ENCODE measurements at regions not wholly inside any gene's neighbourhood (a gene's known extent, or its start where the extent isn't known, plus 50 kb on each side); places are given as distances from the start of the nearest gene placed in this dataset.

- no peak overlapping the region for H3K4me2 ChIP-seq
- H3K4me1 ChIP-seq = no peaks in the 10 kb centered on the region
- TF ChIP-seq Cebpa-rat (IDR thresholded peaks at IDR 0.05) = no peak
- no peaks in the 10 kb centered on the region for H3K27me3 ChIP-seq
- no peaks in the 10 kb centered on the region for H3K36me3 ChIP-seq
- no peak overlapping the region for H3K9ac ChIP-seq
- H4K20me1 ChIP-seq = no peaks in the 10 kb centered on the region
- H3K4me3 ChIP-seq = no peak overlapping the region
- H3K27ac ChIP-seq = no peak overlapping the region
- H3K9me3 ChIP-seq = no peaks in the 10 kb centered on the region
These were observed 176.6 kb upstream of the SKOR2 start for GRCh38 chr18:47427923-47428637.

DNA sequence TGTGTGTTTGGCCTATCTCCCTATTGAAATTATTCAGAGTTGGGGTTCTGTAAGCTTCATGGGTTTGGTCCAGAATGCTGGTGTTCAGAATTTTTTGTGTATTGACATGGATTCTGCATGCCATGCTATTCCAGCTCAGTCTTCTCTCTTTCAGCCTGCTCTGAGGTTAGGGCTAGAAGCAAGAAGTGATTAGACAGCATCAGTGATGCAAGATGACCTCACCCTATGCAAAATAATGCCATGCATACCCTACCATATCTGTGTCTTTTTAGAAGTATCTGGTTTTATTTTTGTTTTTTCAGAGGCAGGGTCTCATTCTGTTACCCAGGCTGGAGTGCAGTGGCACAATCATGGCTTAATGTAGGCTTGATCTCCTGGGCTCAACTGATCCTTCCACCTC, 175.6 kb upstream of the SKOR2 start:
- H3K9me3 ChIP-seq = no peaks in the 10 kb centered on the region
- no peak overlapping the region for H3K4me3 ChIP-seq
- no peak for TF ChIP-seq Cebpa-rat (IDR thresholded peaks at IDR 0.05)
- no peaks in the 10 kb centered on the region for H4K20me1 ChIP-seq
- no peak overlapping the region for H3K27ac ChIP-seq
- no peaks in the 10 kb centered on the region for H3K27me3 ChIP-seq
- no peak overlapping the region for H3K9ac ChIP-seq
- H3K36me3 ChIP-seq = no peaks in the 10 kb centered on the region
- no peaks in the 10 kb centered on the region for H3K4me1 ChIP-seq
- H3K4me2 ChIP-seq = no peak overlapping the region

DNA sequence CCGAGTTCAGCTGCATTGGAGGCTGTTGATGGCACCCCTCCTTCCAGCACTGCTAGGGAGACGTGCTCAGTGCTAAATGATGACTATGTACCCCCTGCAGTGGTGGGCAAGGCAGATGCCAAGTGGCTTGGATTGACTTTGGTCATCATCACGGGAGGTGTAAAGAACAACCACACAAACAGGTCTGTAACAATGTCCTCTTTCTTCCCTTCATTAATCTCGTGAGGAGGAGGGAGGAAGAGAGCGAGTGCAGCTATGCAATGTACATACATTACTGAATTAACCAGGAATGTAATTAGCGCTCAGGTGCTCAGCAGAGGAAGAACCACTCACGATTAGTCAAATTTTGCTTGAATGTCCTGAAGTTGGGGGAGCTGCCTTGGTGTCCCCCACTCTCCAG, 173.9 kb upstream of the SKOR2 start:
- Histone ChIP-seq H4K20me1 (no peaks in the 10 kb centered on the region), H3K4me2 (no peak overlapping the region), H3K36me3 (no peaks in the 10 kb centered on the region), H3K27me3 (no peaks in the 10 kb centered on the region), H3K27ac (no peak overlapping the region), H3K9me3 (no peaks in the 10 kb centered on the region), H3K4me3 (no peak overlapping the region), H3K4me1 (no peaks in the 10 kb centered on the region), H3K9ac (no peak overlapping the region)
- TF ChIP-seq Cebpa-rat (IDR thresholded peaks at IDR 0.05) = no peak

DNA sequence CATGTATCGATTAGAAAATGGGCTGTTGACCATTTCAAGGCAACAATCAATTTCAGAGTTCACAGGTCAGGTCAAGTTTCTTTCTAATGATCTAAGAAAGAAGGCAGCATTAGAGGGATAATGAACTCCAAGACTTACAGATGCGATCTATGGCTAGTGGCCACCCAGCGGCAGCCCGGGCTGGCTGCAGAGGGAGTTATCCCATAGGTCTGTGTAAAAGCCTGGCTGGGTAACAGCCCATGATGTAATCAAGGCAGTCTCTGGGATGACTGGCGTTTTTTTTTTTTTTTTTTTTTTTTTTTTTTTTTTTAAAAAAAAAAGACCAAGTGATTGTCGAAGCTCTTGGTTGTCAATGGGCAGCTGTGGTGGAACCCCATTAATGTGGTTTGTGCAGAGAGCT, 171.1 kb upstream of the SKOR2 start:
- peaks cover 9% of the 10 kb centered on the region for H3K4me1 ChIP-seq
- no peak overlapping the region for H3K4me2 ChIP-seq
- no peak overlapping the region for H3K27ac ChIP-seq
- H3K4me3 ChIP-seq = no peak overlapping the region
- TF ChIP-seq Cebpa-rat (IDR thresholded peaks at IDR 0.05) = no peak
- H3K27me3 ChIP-seq = no peaks in the 10 kb centered on the region
- no peaks in the 10 kb centered on the region for H3K9me3 ChIP-seq
- H3K9ac ChIP-seq = no peak overlapping the region
- H4K20me1 ChIP-seq = no peaks in the 10 kb centered on the region
- no peaks in the 10 kb centered on the region for H3K36me3 ChIP-seq

- H3K9me3 ChIP-seq = no peaks in the 10 kb centered on the region
- no peak for TF ChIP-seq Cebpa-rat (IDR thresholded peaks at IDR 0.05)
- H3K4me3 ChIP-seq = no peak overlapping the region
- peaks cover 9% of the 10 kb centered on the region for H3K4me1 ChIP-seq
- H3K36me3 ChIP-seq = no peaks in the 10 kb centered on the region
- peak overlapping the region; percentile 21; the same call in 1 of the 2 replicates for H3K4me2 ChIP-seq
- no peaks in the 10 kb centered on the region for H3K27me3 ChIP-seq
- H3K27ac ChIP-seq = no peak overlapping the region
- no peak overlapping the region for H3K9ac ChIP-seq
- no peaks in the 10 kb centered on the region for H4K20me1 ChIP-seq
These were observed 168.7 kb upstream of the SKOR2 start for GRCh38 chr18:47420130-47420529.

GRCh38 chr18:47418746-47419145, 167.3 kb upstream of the SKOR2 start:
- H3K4me1 ChIP-seq = peaks cover 9% of the 10 kb centered on the region
- no peak overlapping the region for H3K27ac ChIP-seq
- no peak for TF ChIP-seq Cebpa-rat (IDR thresholded peaks at IDR 0.05)
- no peak overlapping the region for H3K4me2 ChIP-seq
- no peak overlapping the region for H3K4me3 ChIP-seq
- H3K27me3 ChIP-seq = no peaks in the 10 kb centered on the region
- H3K36me3 ChIP-seq = no peaks in the 10 kb centered on the region
- no peaks in the 10 kb centered on the region for H4K20me1 ChIP-seq
- H3K9ac ChIP-seq = no peak overlapping the region
- H3K9me3 ChIP-seq = no peaks in the 10 kb centered on the region

- Histone ChIP-seq H3K9ac (no peak overlapping the region), H4K20me1 (no peaks in the 10 kb centered on the region), H3K4me2 (no peak overlapping the region), H3K4me1 (peaks cover 9% of the 10 kb centered on the region), H3K36me3 (no peaks in the 10 kb centered on the region), H3K27ac (no peak overlapping the region), H3K27me3 (no peaks in the 10 kb centered on the region), H3K4me3 (no peak overlapping the region), H3K9me3 (no peaks in the 10 kb centered on the region)
- no peak for TF ChIP-seq Cebpa-rat (IDR thresholded peaks at IDR 0.05)
These were observed 166.3 kb upstream of the SKOR2 start for GRCh38 chr18:47417807-47418206.

DNA sequence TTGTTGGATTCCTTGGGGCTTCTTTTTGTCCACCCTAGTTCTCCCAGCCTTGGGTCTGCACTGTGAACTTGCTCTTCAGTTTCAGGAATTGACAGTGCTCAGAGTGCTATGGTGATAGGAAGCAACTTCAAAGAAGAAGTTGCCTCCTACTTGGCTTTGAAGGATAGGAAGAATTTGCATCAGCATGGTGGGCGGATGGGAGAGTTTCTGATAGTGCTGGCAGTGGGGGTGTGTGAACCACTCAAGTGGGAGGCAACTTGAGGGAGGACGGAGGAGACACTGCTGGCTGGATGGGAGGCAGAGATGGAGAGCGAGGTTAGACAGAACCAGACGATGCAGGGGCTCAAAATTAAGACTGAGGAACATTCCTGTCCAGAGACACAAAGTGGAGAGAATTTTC, 164.4 kb upstream of the SKOR2 start:
- Histone ChIP-seq H3K4me1 (peaks cover 9% of the 10 kb centered on the region), H3K4me2 (no peak overlapping the region), H3K27me3 (no peaks in the 10 kb centered on the region), H3K27ac (no peak overlapping the region), H3K4me3 (no peak overlapping the region), H3K9ac (no peak overlapping the region), H3K36me3 (no peaks in the 10 kb centered on the region), H4K20me1 (no peaks in the 10 kb centered on the region), H3K9me3 (no peaks in the 10 kb centered on the region)
- TF ChIP-seq Cebpa-rat (IDR thresholded peaks at IDR 0.05) = no peak

DNA sequence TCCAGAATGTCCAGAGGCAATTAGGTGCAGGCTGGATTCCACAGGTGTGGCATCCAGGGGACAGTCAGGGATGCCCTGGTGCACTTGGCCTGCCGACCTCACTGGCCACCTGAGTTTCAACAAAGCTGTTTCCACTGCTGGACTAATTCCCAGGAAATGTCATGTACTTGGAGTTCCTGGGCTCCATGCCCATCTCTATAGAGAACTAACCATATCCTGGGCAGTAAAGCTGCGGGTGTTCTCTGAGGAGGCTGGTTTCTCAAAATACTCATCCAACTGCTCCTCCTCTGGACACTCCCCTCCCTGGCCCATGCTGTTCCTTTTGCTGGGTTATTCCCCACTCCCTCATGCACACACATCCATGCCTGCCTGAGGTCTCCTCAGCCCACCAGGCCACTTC, 161.9 kb upstream of the SKOR2 start:
- Histone ChIP-seq H3K36me3 (no peaks in the 10 kb centered on the region), H3K4me3 (no peak overlapping the region), H3K4me1 (no peaks in the 10 kb centered on the region), H3K9me3 (no peaks in the 10 kb centered on the region), H3K27me3 (no peaks in the 10 kb centered on the region), H3K9ac (no peak overlapping the region), H3K27ac (no peak overlapping the region), H4K20me1 (no peaks in the 10 kb centered on the region), H3K4me2 (no peak overlapping the region)
- TF ChIP-seq Cebpa-rat (IDR thresholded peaks at IDR 0.05) = no peak

DNA sequence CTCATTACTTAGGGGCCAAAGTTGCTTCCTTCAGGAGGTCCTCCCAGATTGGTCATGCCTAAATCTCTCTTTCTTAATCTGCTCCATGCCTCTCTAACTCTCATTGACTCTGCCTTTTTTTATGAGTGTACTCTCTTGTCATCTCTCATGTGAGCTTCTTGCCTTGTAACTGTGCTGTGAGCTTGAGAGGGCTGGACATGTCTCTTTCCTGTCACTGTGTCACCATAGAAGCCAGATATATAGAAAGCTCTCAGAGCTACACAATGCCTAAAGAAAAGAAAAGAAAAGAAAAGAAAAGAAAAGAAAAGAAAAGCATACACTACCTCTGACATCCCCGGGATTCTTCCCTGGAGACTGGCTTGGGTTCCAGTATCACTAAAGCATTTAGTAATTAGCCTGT, 161.5 kb upstream of the SKOR2 start:
- no peak for TF ChIP-seq Cebpa-rat (IDR thresholded peaks at IDR 0.05)
- H3K9me3 ChIP-seq = no peaks in the 10 kb centered on the region
- H3K4me3 ChIP-seq = no peak overlapping the region
- no peak overlapping the region for H3K4me2 ChIP-seq
- no peaks in the 10 kb centered on the region for H3K27me3 ChIP-seq
- H3K36me3 ChIP-seq = no peaks in the 10 kb centered on the region
- no peak overlapping the region for H3K27ac ChIP-seq
- H3K9ac ChIP-seq = no peak overlapping the region
- no peaks in the 10 kb centered on the region for H4K20me1 ChIP-seq
- H3K4me1 ChIP-seq = no peaks in the 10 kb centered on the region

DNA sequence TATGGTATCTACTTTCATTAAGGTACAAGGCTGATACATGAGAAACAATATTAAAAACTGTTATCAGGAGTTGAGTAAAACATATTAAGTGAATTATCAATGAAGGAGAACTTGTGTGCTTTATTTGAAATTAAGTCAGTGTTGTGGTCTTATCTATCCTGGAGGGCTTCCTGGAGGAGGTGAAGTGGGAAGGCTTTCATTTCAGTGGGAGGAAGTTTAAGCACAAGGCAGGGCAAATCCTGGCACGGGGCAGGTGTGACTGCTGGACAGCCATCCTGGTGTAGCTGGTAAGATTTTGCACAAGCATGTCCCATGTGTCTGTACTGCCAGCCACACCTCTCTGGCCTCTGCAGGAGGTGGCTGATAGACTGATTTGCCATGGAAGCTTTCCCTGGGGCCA, 159.7 kb upstream of the SKOR2 start:
- Histone ChIP-seq H3K9ac (no peak overlapping the region), H3K9me3 (no peaks in the 10 kb centered on the region), H3K4me3 (no peak overlapping the region), H3K36me3 (no peaks in the 10 kb centered on the region), H3K4me2 (no peak overlapping the region), H3K4me1 (no peaks in the 10 kb centered on the region), H4K20me1 (no peaks in the 10 kb centered on the region), H3K27me3 (no peaks in the 10 kb centered on the region), H3K27ac (no peak overlapping the region)
- no peak for TF ChIP-seq Cebpa-rat (IDR thresholded peaks at IDR 0.05)
